Tibial nerve (tissue), 4 donors: ENCODE measurements at regions not wholly inside any gene's neighbourhood (a gene's known extent, or its start where the extent isn't known, plus 50 kb on each side); places are given as distances from the start of the nearest gene placed in this dataset.

Experiments used
- DNase-seq, 2 donors: peaks; one replicate each; pipeline ENCODE4 v3.0.0-alpha.2; 2019; ENCODE audit warnings: low spot score in 2 of 2
- H3K27ac ChIP-seq, 4 donors: fragments of 200-600 bp; sonication (generic) in 3 of 4; one replicate each; pipeline ENCODE4 v1.5.1; 2017 to 2019; ENCODE audit warnings: mild to moderate bottlenecking in 1 of 4
- H3K27me3 ChIP-seq, 2 donors: fragments of 200-600 bp; sonication (generic) in 1 of 2; one replicate each; pipeline versions ENCODE4 v1.5.1 to v1.6.0; 2017 to 2019
- H3K36me3 ChIP-seq, 3 donors: fragments of 200-600 bp; sonication (generic); one replicate each; pipeline ENCODE4 v1.5.1; 2018 to 2019
- H3K4me1 ChIP-seq, 4 donors: fragments of 200-600 bp; sonication (generic) in 3 of 4; one replicate each; pipeline ENCODE4 v1.5.1; 2017 to 2019
- H3K4me3 ChIP-seq, 4 donors: fragments of 200-600 bp; sonication (generic) in 3 of 4; one replicate each; pipeline ENCODE4 v1.5.1; 2017 to 2019; ENCODE audit warnings: mild to moderate bottlenecking in 1 of 4, moderate library complexity in 1 of 4
- H3K9me3 ChIP-seq, 4 donors: fragments of 200-600 bp; sonication (generic) in 3 of 4; one replicate each; pipeline ENCODE4 v1.5.1; 2017 to 2019
- EP300 ChIP-seq, 2 donors: sonication (generic); formaldehyde crosslinking; IDR thresholded peaks; one replicate each; pipeline ENCODE4 v1.6.1; 2017; ENCODE audit warnings: antibody characterized with exemption in 2 of 2, mild to moderate bottlenecking in 1 of 2
- POLR2A ChIP-seq, 2 donors: fragments of 450-650 bp; IDR thresholded peaks; one replicate each; pipeline ENCODE4 v1.6.1; 2017; ENCODE audit warnings: antibody characterized with exemption in 2 of 2, mild to moderate bottlenecking in 2 of 2, moderate library complexity in 2 of 2
- WGBS, 2 donors: methylation state at CpG; one replicate each; pipeline ENCODE4 v1.1.5; 2018; 5-methylcytosine and 5-hydroxymethylcytosine counted together
- TF ChIP-seq, protein P1 (sequence below), 5 experiments: fragments of 200-600 bp in 3 of 5; fragments of 450-650 bp in 2 of 5; sonication (generic) in 3 of 5; IDR thresholded peaks; one replicate each; pipeline ENCODE4 v1.5.1; 2016 to 2019; ENCODE audit warnings: antibody characterized with exemption in 5 of 5, mild to moderate bottlenecking in 3 of 5, moderate library complexity in 2 of 5

DNA sequence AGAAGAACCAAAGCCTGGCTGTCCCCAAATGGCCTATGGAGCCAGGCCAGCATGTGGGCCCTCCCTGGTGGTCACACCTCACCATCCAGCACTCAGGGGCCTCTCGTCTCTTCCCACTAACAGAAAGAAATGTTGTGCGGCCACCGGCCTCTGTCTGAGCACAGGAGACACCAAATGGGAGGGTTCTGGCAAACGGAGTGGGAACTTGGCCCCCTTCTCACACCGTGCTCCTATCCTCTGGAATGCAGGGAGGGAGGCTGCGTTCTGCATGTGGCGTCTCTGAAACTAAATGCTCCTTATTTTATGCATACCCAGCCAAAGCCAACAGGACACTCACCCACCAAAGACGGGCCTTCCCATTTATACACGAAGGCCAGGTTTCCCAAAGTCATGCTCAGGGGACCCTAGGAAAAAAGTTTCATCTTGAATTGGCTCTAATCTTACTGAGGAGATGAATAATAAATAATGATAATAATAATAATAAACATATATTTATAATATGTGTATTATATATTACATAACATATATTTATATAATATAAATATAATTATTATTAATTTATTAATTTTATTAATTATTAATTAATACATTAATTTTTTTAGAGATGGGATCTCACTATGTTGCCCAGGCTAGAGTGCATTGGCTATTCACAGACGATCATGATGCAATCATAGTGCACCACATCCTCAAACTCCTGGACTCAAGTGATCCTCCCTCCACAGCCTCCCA, 102.4 kb downstream of the FOXF2 start:
- TF ChIP-seq POLR2A (IDR thresholded peaks at IDR 0.05) (no peak), EP300 (IDR thresholded peaks at IDR 0.05) (no peak)
- TF ChIP-seq, protein P1, sequence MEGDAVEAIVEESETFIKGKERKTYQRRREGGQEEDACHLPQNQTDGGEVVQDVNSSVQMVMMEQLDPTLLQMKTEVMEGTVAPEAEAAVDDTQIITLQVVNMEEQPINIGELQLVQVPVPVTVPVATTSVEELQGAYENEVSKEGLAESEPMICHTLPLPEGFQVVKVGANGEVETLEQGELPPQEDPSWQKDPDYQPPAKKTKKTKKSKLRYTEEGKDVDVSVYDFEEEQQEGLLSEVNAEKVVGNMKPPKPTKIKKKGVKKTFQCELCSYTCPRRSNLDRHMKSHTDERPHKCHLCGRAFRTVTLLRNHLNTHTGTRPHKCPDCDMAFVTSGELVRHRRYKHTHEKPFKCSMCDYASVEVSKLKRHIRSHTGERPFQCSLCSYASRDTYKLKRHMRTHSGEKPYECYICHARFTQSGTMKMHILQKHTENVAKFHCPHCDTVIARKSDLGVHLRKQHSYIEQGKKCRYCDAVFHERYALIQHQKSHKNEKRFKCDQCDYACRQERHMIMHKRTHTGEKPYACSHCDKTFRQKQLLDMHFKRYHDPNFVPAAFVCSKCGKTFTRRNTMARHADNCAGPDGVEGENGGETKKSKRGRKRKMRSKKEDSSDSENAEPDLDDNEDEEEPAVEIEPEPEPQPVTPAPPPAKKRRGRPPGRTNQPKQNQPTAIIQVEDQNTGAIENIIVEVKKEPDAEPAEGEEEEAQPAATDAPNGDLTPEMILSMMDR (IDR thresholded peaks at IDR 0.05): no peak

DNA sequence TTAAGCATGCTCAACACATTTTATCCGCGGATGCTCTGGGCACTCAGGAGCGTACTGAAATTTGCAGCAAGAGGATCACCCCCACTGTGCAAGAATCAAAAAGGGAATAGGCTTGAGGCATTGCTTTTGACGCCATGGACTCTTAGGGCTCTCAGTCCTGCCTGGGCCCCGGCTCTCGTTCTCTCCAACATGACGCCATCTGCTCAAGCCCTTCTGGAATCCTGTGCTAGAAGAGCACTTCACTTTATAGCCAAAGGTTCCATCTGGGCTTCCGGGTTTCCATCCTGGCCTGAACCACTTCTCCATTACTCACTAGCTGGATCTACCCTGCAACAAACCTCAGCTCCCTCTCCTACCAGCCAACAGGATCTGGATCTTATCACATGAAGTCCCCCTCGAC, 105.3 kb downstream of the FOXF2 start:
- DNase-seq: no peak
- TF ChIP-seq, protein P1 (IDR thresholded peaks at IDR 0.05): no peak
- no peak for TF ChIP-seq POLR2A (IDR thresholded peaks at IDR 0.05)
- TF ChIP-seq EP300 (IDR thresholded peaks at IDR 0.05): no peak
- H3K9me3 ChIP-seq: peaks cover 0 to 16% (median 0%) of the 10 kb centered on the region in 4 donors
- H3K4me3 ChIP-seq: no peak overlapping the region
- no peaks in the 10 kb centered on the region for H3K36me3 ChIP-seq
- H3K4me1 ChIP-seq: peaks cover 0 to 2% (median 0%) of the 10 kb centered on the region in 4 donors
- WGBS, 2 donors: 83 to 86% methylated on average over 9 of the region's 9 CpGs
- no peaks in the 10 kb centered on the region for H3K27me3 ChIP-seq
- H3K27ac ChIP-seq: no peak overlapping the region

More for the DNA sequence above, 102.4 kb downstream of the FOXF2 start:
- Histone ChIP-seq H3K9me3 (peaks cover 0 to 16% (median 0%) of the 10 kb centered on the region in 4 donors), H3K4me1 (no peaks in the 10 kb centered on the region), H3K4me3 (no peak overlapping the region), H3K27me3 (no peaks in the 10 kb centered on the region), H3K36me3 (no peaks in the 10 kb centered on the region), H3K27ac (no peak overlapping the region)
- 74 to 79% methylated on average over 10 of the region's 10 CpGs for WGBS, 2 donors
- no peak for DNase-seq

DNA sequence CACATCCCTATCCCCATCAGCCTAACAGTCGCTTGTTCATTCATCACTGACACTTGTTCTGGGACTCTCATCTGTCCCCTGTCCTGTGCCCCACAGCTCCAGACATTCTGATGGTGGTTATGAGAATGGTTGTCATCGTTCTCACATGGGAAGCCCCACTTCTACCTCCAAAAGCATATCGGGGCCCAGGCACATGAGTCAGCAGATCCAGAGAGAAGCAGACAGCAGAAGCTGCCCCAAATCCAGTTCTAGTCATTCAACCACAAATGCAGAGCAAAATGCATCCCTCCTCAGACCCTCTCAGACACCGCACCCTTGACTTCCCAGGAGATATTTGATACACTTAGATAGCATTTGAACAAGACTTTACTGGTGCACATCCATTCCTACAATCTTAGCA, 106.0 kb downstream of the FOXF2 start:
- no peak for DNase-seq
- 88 to 92% methylated on average over 4 of the region's 4 CpGs for WGBS, 2 donors
- Histone ChIP-seq H3K27me3 (no peaks in the 10 kb centered on the region), H3K9me3 (peaks cover 0 to 16% (median 0%) of the 10 kb centered on the region in 4 donors), H3K4me3 (no peak overlapping the region), H3K4me1 (peaks cover 0 to 3% (median 0%) of the 10 kb centered on the region in 4 donors), H3K36me3 (no peaks in the 10 kb centered on the region), H3K27ac (no peak overlapping the region)
- TF ChIP-seq EP300 (IDR thresholded peaks at IDR 0.05) (no peak), POLR2A (IDR thresholded peaks at IDR 0.05) (no peak)
- TF ChIP-seq, protein P1 (IDR thresholded peaks at IDR 0.05): no peak

DNA sequence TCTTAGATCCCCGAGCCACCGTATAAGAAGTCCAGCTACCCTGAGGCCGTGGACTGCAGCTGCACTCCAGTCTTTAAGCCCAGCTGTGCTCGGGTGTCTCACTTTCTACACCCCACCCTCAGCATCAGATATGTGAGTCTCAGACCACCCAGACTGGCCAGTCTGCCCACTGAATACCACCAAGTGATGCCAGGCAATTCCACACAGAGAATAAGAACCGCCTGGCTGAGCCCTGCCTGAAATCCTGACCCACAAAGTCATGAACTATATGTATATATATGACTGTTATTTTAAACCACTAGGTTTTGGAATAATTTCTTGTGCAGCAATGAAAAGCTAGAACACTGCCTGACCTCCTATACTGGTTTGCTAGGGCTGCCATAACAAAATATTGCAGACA, 106.7 kb downstream of the FOXF2 start:
- Histone ChIP-seq H3K4me1 (peaks cover 0 to 3% (median 0%) of the 10 kb centered on the region in 4 donors), H3K9me3 (peaks cover 0 to 16% (median 0%) of the 10 kb centered on the region in 4 donors), H3K27ac (no peak overlapping the region), H3K4me3 (no peak overlapping the region), H3K27me3 (no peaks in the 10 kb centered on the region), H3K36me3 (no peaks in the 10 kb centered on the region)
- DNase-seq: no peak
- no peak for TF ChIP-seq POLR2A (IDR thresholded peaks at IDR 0.05)
- TF ChIP-seq, protein P1 (IDR thresholded peaks at IDR 0.05): no peak
- WGBS, 2 donors: 84 to 90% methylated on average over 5 of the region's 5 CpGs
